ENCODE measurements at regions not wholly inside any gene's neighbourhood (a gene's known extent, or its start where the extent isn't known, plus 50 kb on each side); places are given as distances from the start of the nearest gene placed in this dataset.

GRCh38 chr22:49207008-49208003 is 620.4 kb downstream of the BRD1 start:
- TF ChIP-seq CTCF (IDR thresholded peaks at IDR 0.05) (no peak), EP300 (IDR thresholded peaks at IDR 0.05) (no peak), POLR2AphosphoS5 (IDR thresholded peaks at IDR 0.05) (no peak)
